GM23338 (cell line): ENCODE measurements at regions not wholly inside any gene's neighbourhood (a gene's known extent, or its start where the extent isn't known, plus 50 kb on each side); places are given as distances from the start of the nearest gene placed in this dataset.

ENCODE experiments used
- ATAC-seq: fragments of 200-7000 bp; cut with Tn5 transposase; 3 replicates; pipeline ENCODE4 v1.9.1; 2020
- DNase-seq: peaks from one replicate; pipeline ENCODE4 v3.0.0-alpha.2; 2015; ENCODE audit warnings: low spot score
- H2AFZ ChIP-seq: fragments of 200-600 bp; sonication (generic); 2 replicates; pipeline ENCODE4 v1.8.0; 2016; ENCODE audit warnings: antibody characterized with exemption, mild to moderate bottlenecking, moderate library complexity
- H3F3A ChIP-seq: fragments of 200-600 bp; sonication (generic); replicated peaks from 2 replicates; pipeline ENCODE4 v1.8.0; 2017; ENCODE audit warnings: antibody characterized with exemption, mixed run types, low read depth
- H3K27ac ChIP-seq: fragments of 200-600 bp; sonication (generic); 2 replicates; pipeline ENCODE4 v1.6.1; 2016; ENCODE audit warnings: low read depth
- H3K27me3 ChIP-seq: fragments of 200-600 bp; sonication (generic); 2 replicates; pipeline ENCODE4 v1.8.0; 2016; ENCODE audit warnings: mild to moderate bottlenecking, mixed run types, moderate library complexity; ENCODE audit not compliant: insufficient read depth
- H3K36me3 ChIP-seq: fragments of 200-600 bp; sonication (generic); 2 replicates; pipeline ENCODE4 v1.8.0; 2016; ENCODE audit warnings: mild to moderate bottlenecking; ENCODE audit not compliant: insufficient read depth
- H3K4me1 ChIP-seq: fragments of 200-600 bp; sonication (generic); 2 replicates; pipeline ENCODE4 v1.8.0; 2016; ENCODE audit warnings: mild to moderate bottlenecking, moderate library complexity; ENCODE audit not compliant: insufficient read depth
- H3K4me2 ChIP-seq: fragments of 200-600 bp; sonication (generic); 2 replicates; pipeline ENCODE4 v1.7.1; 2017; ENCODE audit warnings: mixed run types
- H3K4me3 ChIP-seq: fragments of 200-600 bp; sonication (generic); 2 replicates; pipeline ENCODE4 v1.6.1; 2016; ENCODE audit warnings: mixed run types
- H3K79me2 ChIP-seq: fragments of 200-600 bp; sonication (generic); replicated peaks from 2 replicates; pipeline ENCODE4 v1.8.0; 2017; ENCODE audit warnings: mild to moderate bottlenecking; ENCODE audit not compliant: insufficient read depth
- H3K9me2 ChIP-seq: fragments of 200-600 bp; sonication (generic); 2 replicates; pipeline ENCODE4 v1.8.0; 2017; ENCODE audit not compliant: insufficient read depth
- H4K20me1 ChIP-seq: fragments of 200-600 bp; sonication (generic); replicated peaks from 2 replicates; pipeline ENCODE4 v1.8.0; 2017; ENCODE audit warnings: mild to moderate bottlenecking; ENCODE audit not compliant: insufficient read depth
- H3K27ac Mint-ChIP-seq: 2 replicates; pipeline ENCODE4 v1.8.0; 2020; ENCODE audit warnings: inconsistent platforms, mild to moderate bottlenecking, moderate library complexity, mixed read lengths
- H3K27me3 Mint-ChIP-seq: 3 replicates; pipeline ENCODE4 v1.8.0; 2022; ENCODE audit warnings: low read depth, mild to moderate bottlenecking, moderate library complexity, mixed read lengths, inconsistent platforms; ENCODE audit not compliant: insufficient read depth, poor library complexity
- H3K36me3 Mint-ChIP-seq: 3 replicates; pipeline ENCODE4 v1.8.0; 2021; ENCODE audit warnings: low read depth, mild to moderate bottlenecking, inconsistent platforms, moderate library complexity, mixed read lengths
- H3K4me1 Mint-ChIP-seq: 3 replicates; pipeline ENCODE4 v1.8.0; 2020; ENCODE audit warnings: mild to moderate bottlenecking, inconsistent platforms, mixed read lengths
- H3K4me3 Mint-ChIP-seq: 3 replicates; pipeline ENCODE4 v1.8.0; 2021; ENCODE audit warnings: moderate library complexity, mild to moderate bottlenecking, inconsistent platforms, mixed read lengths
- H3K9me3 Mint-ChIP-seq: 3 replicates; pipeline ENCODE4 v1.8.0; 2020; ENCODE audit warnings: moderate library complexity, mild to moderate bottlenecking, inconsistent platforms, mixed read lengths
- CREB1 ChIP-seq: fragments of 250-450 bp; sonication (Bioruptor Pico); IDR thresholded peaks from 2 replicates; pipeline ENCODE4 v1.5.0; 2020; ENCODE audit warnings: low read depth, mild to moderate bottlenecking, moderate library complexity
- CTCF ChIP-seq, 2 experiments: fragments of 200-600 bp in 1 of 2; sonication (generic) in 1 of 2; conservative IDR thresholded peaks; 2 replicates each; pipeline versions ENCODE4 v1.5.1 to v1.6.1; 2016 to 2017; ENCODE audit warnings: antibody characterized with exemption in 2 of 2, low read depth in 2 of 2, mild to moderate bottlenecking in 2 of 2, moderate library complexity in 1 of 2
- ETS1 ChIP-seq: IDR thresholded peaks from 2 replicates; pipeline ENCODE4 v1.6.1; 2016; ENCODE audit warnings: antibody characterized with exemption
- EZH2 ChIP-seq: fragments of 200-600 bp; sonication (generic); IDR thresholded peaks from one replicate; pipeline ENCODE4 v1.8.0; 2017; ENCODE audit warnings: antibody characterized with exemption, mild to moderate bottlenecking, low read depth; ENCODE audit not compliant: unreplicated experiment
- EZH2phosphoT487 ChIP-seq: fragments of 200-600 bp; sonication (generic); IDR thresholded peaks from one replicate; pipeline ENCODE4 v1.8.1; 2018; ENCODE audit warnings: antibody characterized with exemption; ENCODE audit not compliant: unreplicated experiment
- NANOG ChIP-seq: IDR thresholded peaks from 2 replicates; pipeline ENCODE4 v1.6.1; 2016; ENCODE audit warnings: antibody characterized with exemption, borderline replicate concordance
- STAT1 ChIP-seq: IDR thresholded peaks from one replicate; pipeline ENCODE4 v1.6.1; 2016; ENCODE audit warnings: antibody characterized with exemption; ENCODE audit not compliant: unreplicated experiment
- ZNF114 ChIP-seq: fragments of 250-450 bp; sonication (Bioruptor Pico); IDR thresholded peaks from 2 replicates; pipeline ENCODE4 v1.5.0; 2020; ENCODE audit warnings: mild to moderate bottlenecking, moderate library complexity
- ZNF331 ChIP-seq: fragments of 250-450 bp; sonication (Bioruptor Pico); IDR thresholded peaks from 2 replicates; pipeline ENCODE4 v1.5.0; 2020; ENCODE audit warnings: low read depth, mild to moderate bottlenecking, moderate library complexity
- ZNF462 ChIP-seq: fragments of 250-450 bp; sonication (Bioruptor Pico); IDR thresholded peaks from 2 replicates; pipeline ENCODE4 v1.5.0; 2020; ENCODE audit warnings: mild to moderate bottlenecking, moderate library complexity
- TF ChIP-seq, protein P1 (sequence below): IDR thresholded peaks from one replicate; pipeline ENCODE4 v1.6.1; 2018; ENCODE audit warnings: antibody characterized with exemption; ENCODE audit not compliant: unreplicated experiment

DNA sequence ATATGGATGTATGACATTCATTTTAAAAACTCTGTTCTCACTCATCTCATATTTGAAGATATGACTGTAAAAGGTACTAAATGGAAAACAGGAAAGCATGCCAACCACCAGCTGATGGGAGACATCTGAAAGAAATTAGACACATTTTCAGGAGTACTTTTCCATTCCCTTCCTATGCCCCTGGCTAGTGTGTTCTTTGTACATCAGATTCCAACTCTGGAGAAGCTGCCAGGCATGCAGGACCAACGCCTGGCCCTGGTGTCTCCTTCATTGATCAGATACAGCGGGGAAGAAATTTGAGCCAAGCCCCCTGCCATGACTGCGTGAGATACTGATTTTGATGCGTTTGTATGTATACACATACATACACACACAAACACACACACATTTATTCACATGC lies 599.0 kb upstream of the SYT4 start (continued):
- TF ChIP-seq ZNF462 (CRISPR knock-in tag), result no peak
- TF ChIP-seq NANOG, result no peak
- TF ChIP-seq ZNF114 (CRISPR knock-in tag), result no peak
- TF ChIP-seq ZNF331 (CRISPR knock-in tag), result no peak
- no peak for TF ChIP-seq CTCF (conservative IDR thresholded peaks at IDR 0.05; ENCODE audit: low read depth in 2 of 2)
- TF ChIP-seq CREB1, result no peak
- no peak for TF ChIP-seq EZH2

DNA sequence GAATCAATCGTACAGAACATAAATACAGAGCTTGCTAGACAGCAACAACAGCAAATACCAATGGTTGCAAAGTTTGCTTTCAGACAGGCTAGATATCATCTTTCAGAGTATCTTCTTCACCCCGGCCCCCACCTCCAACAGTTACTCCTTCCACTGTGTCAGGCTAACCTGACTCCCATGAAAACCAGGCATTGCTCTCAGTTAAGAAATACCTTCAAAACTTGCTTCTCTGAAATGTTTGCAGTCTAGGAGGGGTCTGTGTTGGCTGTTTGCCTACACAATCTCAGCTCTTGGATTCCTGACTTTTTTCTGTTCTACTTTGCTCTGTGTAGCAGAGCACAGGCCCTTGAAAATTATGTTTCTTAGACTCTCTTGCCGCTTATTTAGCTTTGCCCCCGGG lies 599.5 kb upstream of the SYT4 start:
- no peak for ATAC-seq
- Mint-ChIP-seq H3K9me3 (no peaks in the 10 kb centered on the region), H3K27me3 (no peaks in the 10 kb centered on the region), H3K4me1 (peaks cover 13% of the 10 kb centered on the region; the same call in 2 of the 3 replicates), H3K4me3 (no peak overlapping the region), H3K27ac (no peak overlapping the region), H3K36me3 (no peaks in the 10 kb centered on the region)
- H3K4me1 ChIP-seq, result 0 out of 2 replicates have a peak, but pooled peaks cover 6% of the 10 kb centered on the region
- H3K36me3 ChIP-seq, result no peaks in the 10 kb centered on the region
- no peaks in the 10 kb centered on the region for H3K79me2 ChIP-seq
- no peaks in the 10 kb centered on the region for H3K27me3 ChIP-seq
- H3K27ac ChIP-seq, result no peak overlapping the region
- H3K9me2 ChIP-seq, result no peaks in the 10 kb centered on the region; the same call in none of the 2 replicates
- H3F3A ChIP-seq, result no peaks in the 10 kb centered on the region
- DNase-seq, result no peak
- H4K20me1 ChIP-seq, result no peaks in the 10 kb centered on the region
- peak overlapping the region; percentile 81 for H2AFZ ChIP-seq
- no peak overlapping the region for H3K4me3 ChIP-seq
- H3K4me2 ChIP-seq, result no peak overlapping the region
- TF ChIP-seq STAT1 (no peak), ZNF331 (CRISPR knock-in tag) (no peak), ETS1 (no peak), CREB1 (no peak), EZH2phosphoT487 (no peak)
- TF ChIP-seq, protein P1, sequence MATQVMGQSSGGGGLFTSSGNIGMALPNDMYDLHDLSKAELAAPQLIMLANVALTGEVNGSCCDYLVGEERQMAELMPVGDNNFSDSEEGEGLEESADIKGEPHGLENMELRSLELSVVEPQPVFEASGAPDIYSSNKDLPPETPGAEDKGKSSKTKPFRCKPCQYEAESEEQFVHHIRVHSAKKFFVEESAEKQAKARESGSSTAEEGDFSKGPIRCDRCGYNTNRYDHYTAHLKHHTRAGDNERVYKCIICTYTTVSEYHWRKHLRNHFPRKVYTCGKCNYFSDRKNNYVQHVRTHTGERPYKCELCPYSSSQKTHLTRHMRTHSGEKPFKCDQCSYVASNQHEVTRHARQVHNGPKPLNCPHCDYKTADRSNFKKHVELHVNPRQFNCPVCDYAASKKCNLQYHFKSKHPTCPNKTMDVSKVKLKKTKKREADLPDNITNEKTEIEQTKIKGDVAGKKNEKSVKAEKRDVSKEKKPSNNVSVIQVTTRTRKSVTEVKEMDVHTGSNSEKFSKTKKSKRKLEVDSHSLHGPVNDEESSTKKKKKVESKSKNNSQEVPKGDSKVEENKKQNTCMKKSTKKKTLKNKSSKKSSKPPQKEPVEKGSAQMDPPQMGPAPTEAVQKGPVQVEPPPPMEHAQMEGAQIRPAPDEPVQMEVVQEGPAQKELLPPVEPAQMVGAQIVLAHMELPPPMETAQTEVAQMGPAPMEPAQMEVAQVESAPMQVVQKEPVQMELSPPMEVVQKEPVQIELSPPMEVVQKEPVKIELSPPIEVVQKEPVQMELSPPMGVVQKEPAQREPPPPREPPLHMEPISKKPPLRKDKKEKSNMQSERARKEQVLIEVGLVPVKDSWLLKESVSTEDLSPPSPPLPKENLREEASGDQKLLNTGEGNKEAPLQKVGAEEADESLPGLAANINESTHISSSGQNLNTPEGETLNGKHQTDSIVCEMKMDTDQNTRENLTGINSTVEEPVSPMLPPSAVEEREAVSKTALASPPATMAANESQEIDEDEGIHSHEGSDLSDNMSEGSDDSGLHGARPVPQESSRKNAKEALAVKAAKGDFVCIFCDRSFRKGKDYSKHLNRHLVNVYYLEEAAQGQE, result no peak
